ENCODE measurements at regions not wholly inside any gene's neighbourhood (a gene's known extent, or its start where the extent isn't known, plus 50 kb on each side); places are given as distances from the start of the nearest gene placed in this dataset.
"Not testable (repeated sequence)": the region's sequence is repeated elsewhere in the genome, so short reads cannot be mapped to it uniquely, and the experiment has no call there.

DNA sequence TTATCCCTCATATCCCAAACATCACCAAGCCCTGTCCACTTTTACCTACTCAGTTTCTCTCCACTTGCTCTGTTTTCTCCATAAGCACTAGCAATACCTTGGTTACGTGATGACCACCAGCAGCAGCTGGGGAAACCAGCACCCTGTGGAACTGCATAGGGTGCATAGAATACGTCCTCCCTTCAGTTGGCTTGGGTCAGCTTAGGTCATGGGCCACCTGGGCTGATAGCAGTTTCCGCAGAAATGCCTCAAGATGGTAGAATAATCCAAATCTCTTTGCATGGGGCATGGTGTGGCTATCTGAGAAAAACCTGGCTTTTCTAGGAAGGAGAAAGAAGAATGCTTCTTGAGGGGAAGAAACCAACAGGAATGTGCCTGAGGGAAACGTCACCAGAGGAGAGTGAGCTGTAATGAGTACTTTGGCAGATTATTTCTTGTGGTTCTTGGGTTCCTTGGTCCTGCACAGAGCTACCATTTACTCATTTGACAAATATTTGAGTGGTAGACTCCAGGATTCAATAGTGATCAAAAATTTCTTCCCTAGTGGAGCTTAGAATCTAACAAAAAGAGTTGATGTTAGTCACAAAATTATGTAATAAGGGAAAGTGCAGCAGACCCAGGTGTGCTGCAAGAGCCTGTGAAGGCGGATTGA is 134.3 kb downstream of the CCDC74A start:
- TF ChIP-seq, protein P1, sequence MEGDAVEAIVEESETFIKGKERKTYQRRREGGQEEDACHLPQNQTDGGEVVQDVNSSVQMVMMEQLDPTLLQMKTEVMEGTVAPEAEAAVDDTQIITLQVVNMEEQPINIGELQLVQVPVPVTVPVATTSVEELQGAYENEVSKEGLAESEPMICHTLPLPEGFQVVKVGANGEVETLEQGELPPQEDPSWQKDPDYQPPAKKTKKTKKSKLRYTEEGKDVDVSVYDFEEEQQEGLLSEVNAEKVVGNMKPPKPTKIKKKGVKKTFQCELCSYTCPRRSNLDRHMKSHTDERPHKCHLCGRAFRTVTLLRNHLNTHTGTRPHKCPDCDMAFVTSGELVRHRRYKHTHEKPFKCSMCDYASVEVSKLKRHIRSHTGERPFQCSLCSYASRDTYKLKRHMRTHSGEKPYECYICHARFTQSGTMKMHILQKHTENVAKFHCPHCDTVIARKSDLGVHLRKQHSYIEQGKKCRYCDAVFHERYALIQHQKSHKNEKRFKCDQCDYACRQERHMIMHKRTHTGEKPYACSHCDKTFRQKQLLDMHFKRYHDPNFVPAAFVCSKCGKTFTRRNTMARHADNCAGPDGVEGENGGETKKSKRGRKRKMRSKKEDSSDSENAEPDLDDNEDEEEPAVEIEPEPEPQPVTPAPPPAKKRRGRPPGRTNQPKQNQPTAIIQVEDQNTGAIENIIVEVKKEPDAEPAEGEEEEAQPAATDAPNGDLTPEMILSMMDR (conservative IDR thresholded peaks at IDR 0.05), result not testable (repeated sequence)
- TF ChIP-seq EZH2 (IDR thresholded peaks at IDR 0.05; ENCODE audit: low read depth), result not testable (repeated sequence)
